A549 (cell line): ENCODE measurements at regions not wholly inside any gene's neighbourhood (a gene's known extent, or its start where the extent isn't known, plus 50 kb on each side); places are given as distances from the start of the nearest gene placed in this dataset.
A peak's percentile ranks its signal among the peaks of the same experiment; 100 is the strongest.

Source experiments
- ATAC-seq, 2 experiments: fragments of 200-7000 bp in 1 of 2; fragments of >200 bp in 1 of 2; cut with Nextera tagmentation in 1 of 2; cut with Tn5 transposase in 1 of 2; 3 replicates each; pipeline versions ENCODE4 v1.8.0 to v1.9.1; 2018 to 2020; ENCODE audit warnings: mild to moderate bottlenecking in 1 of 2, moderate library complexity in 1 of 2
- CTCF ChIA-PET: fragments of 300-600 bp; sonication (Branson Sonifier 250); formaldehyde crosslinking; extraction: SDS; loops from one replicate; lab custom pipeline; 2021; ENCODE audit warnings: antibody characterized with exemption, inconsistent platforms; lab: Yijun Ruan, JAX
- POLR2A ChIA-PET: fragments of 350-600 bp; formaldehyde crosslinking; extraction: SDS; loops from one replicate; lab custom pipeline; 2021; ENCODE audit warnings: antibody characterized with exemption, inconsistent platforms; lab: Yijun Ruan, JAX
- DNase-seq, 2 experiments: peaks; one replicate each; pipeline versions ENCODE4 v3.0.0 to v3.0.0-alpha.2; 2011 to 2016; ENCODE audit warnings: low read depth in 1 of 2, low spot score in 1 of 2
- FAIRE-seq: peaks from 2 replicates; lab custom pipeline; 2011; peaks lifted over from hg19 to GRCh38; lab: Jason Lieb, UNC
- H3K27ac ChIP-seq, 2 experiments: fragments of >200 bp; sonication (Bioruptor Twin); formaldehyde crosslinking; 3 replicates each; pipeline ENCODE4 v1.5.1; 2016 to 2017
- H3K4me1 ChIP-seq: fragments of >200 bp; sonication (Bioruptor Twin); formaldehyde crosslinking; 3 replicates; pipeline ENCODE4 v1.6.1; 2016
- H3K4me2 ChIP-seq: fragments of >200 bp; sonication (Bioruptor Twin); formaldehyde crosslinking; 3 replicates; pipeline ENCODE4 v1.6.1; 2016
- H3K4me3 ChIP-seq: fragments of >200 bp; sonication (Bioruptor Twin); formaldehyde crosslinking; 3 replicates; pipeline ENCODE4 v1.5.1; 2016
- H3K9me3 ChIP-seq: fragments of >200 bp; sonication (Bioruptor Twin); formaldehyde crosslinking; 3 replicates; pipeline ENCODE4 v1.6.1; 2016
- ATOH8 ChIP-seq: fragments of 250-450 bp; sonication (Bioruptor Pico); IDR thresholded peaks from 2 replicates; pipeline ENCODE4 v1.5.0; 2020; ENCODE audit warnings: low read depth, mild to moderate bottlenecking, moderate library complexity
- BHLHE40 ChIP-seq: IDR thresholded peaks from 2 replicates; pipeline ENCODE4 v1.6.1; 2012; ENCODE audit warnings: low read depth, low read length, inconsistent platforms
- CBX2 ChIP-seq: fragments of 200-600 bp; sonication (generic); IDR thresholded peaks from 2 replicates; pipeline ENCODE4 v1.6.1; 2016; ENCODE audit warnings: low read depth, mild to moderate bottlenecking, borderline replicate concordance
- CHD4 ChIP-seq: fragments of 200-600 bp; sonication (generic); IDR thresholded peaks from 2 replicates; pipeline ENCODE4 v1.6.1; 2016; ENCODE audit warnings: antibody characterized with exemption, mild to moderate bottlenecking, borderline replicate concordance
- EHF ChIP-seq: fragments of 250-450 bp; sonication (Bioruptor Pico); IDR thresholded peaks from 2 replicates; pipeline ENCODE4 v1.5.0; 2020; ENCODE audit warnings: mild to moderate bottlenecking
- EP300 ChIP-seq, 2 experiments: fragments of >200 bp; sonication (Bioruptor Twin); formaldehyde crosslinking; IDR thresholded peaks; 2 replicates in 1 of 2; 3 replicates in 1 of 2; pipeline ENCODE4 v1.6.1; 2016 to 2017
- ESRRA ChIP-seq: fragments of 150-350 bp; IDR thresholded peaks from 2 replicates; pipeline ENCODE4 v1.6.1; 2014; ENCODE audit warnings: mild to moderate bottlenecking, low read length, borderline replicate concordance
- GATA3 ChIP-seq: IDR thresholded peaks from 2 replicates; pipeline ENCODE4 v1.6.1; 2012; ENCODE audit warnings: borderline replicate concordance
- HES2 ChIP-seq: fragments of >200 bp; sonication (Bioruptor Twin); formaldehyde crosslinking; IDR thresholded peaks from 2 replicates; pipeline ENCODE4 v1.6.1; 2016
- HEYL ChIP-seq: fragments of 250-450 bp; sonication (Bioruptor Pico); IDR thresholded peaks from 2 replicates; pipeline ENCODE4 v1.8.0; 2021; ENCODE audit warnings: mild to moderate bottlenecking, moderate library complexity
- HMGXB4 ChIP-seq: fragments of 250-450 bp; sonication (Bioruptor Pico); IDR thresholded peaks from 2 replicates; pipeline ENCODE4 v1.5.0; 2021; ENCODE audit warnings: mild to moderate bottlenecking, moderate library complexity, borderline replicate concordance
- JUN ChIP-seq, 2 experiments: fragments of >200 bp; sonication (Bioruptor Twin); formaldehyde crosslinking; IDR thresholded peaks; 2 replicates in 1 of 2; 3 replicates in 1 of 2; pipeline ENCODE4 v1.6.1; 2016 to 2017
- JUNB ChIP-seq: fragments of >200 bp; sonication (Bioruptor Twin); formaldehyde crosslinking; IDR thresholded peaks from 2 replicates; pipeline ENCODE4 v1.6.1; 2016
- KDM1A ChIP-seq: fragments of 200-600 bp; sonication (generic); IDR thresholded peaks from 2 replicates; pipeline ENCODE4 v1.6.1; 2016; ENCODE audit warnings: low read depth, mild to moderate bottlenecking
- MAX ChIP-seq: IDR thresholded peaks from 2 replicates; pipeline ENCODE4 v1.6.1; 2012
- MAZ ChIP-seq: fragments of 150-350 bp; IDR thresholded peaks from 2 replicates; pipeline ENCODE4 v1.6.1; 2014; ENCODE audit warnings: antibody characterized with exemption, low read depth, low read length, borderline replicate concordance
- NFE2L2 ChIP-seq: fragments of 150-350 bp; conservative IDR thresholded peaks from 2 replicates; pipeline ENCODE4 v1.6.1; 2014; ENCODE audit warnings: low read length
- NPAS2 ChIP-seq: fragments of 250-450 bp; sonication (Bioruptor Pico); IDR thresholded peaks from 2 replicates; pipeline ENCODE4 v1.8.0; 2022; ENCODE audit warnings: mild to moderate bottlenecking, moderate library complexity, borderline replicate concordance
- PBX3 ChIP-seq: IDR thresholded peaks from 2 replicates; pipeline ENCODE4 v1.6.1; 2012
- RCOR1 ChIP-seq: fragments of 150-350 bp; IDR thresholded peaks from 2 replicates; pipeline ENCODE4 v1.6.1; 2014; ENCODE audit warnings: antibody characterized with exemption, low read length, low read depth
- RNF2 ChIP-seq: fragments of 200-600 bp; sonication (generic); IDR thresholded peaks from 2 replicates; pipeline ENCODE4 v1.6.1; 2016; ENCODE audit warnings: low read depth, mild to moderate bottlenecking, antibody characterized with exemption, moderate library complexity, borderline replicate concordance
- SREBF2 ChIP-seq: fragments of 450-650 bp; IDR thresholded peaks from 2 replicates; pipeline ENCODE4 v1.6.1; 2014; ENCODE audit warnings: mild to moderate bottlenecking, moderate library complexity
- TFCP2L1 ChIP-seq: fragments of 250-450 bp; sonication (Bioruptor Pico); IDR thresholded peaks from 2 replicates; pipeline ENCODE4 v1.5.0; 2021; ENCODE audit warnings: mild to moderate bottlenecking
- USF2 ChIP-seq: fragments of 450-650 bp; IDR thresholded peaks from 2 replicates; pipeline ENCODE4 v1.6.1; 2014; ENCODE audit warnings: antibody characterized with exemption
- ZSCAN20 ChIP-seq: fragments of 250-450 bp; sonication (Bioruptor Pico); IDR thresholded peaks from 2 replicates; pipeline ENCODE4 v1.8.0; 2022; ENCODE audit warnings: mild to moderate bottlenecking, moderate library complexity
- whole genome bisulfite sequencing: methylation state at CpG from one replicate; pipeline ENCODE4 v1.1.6; 2017; ENCODE audit errors: missing lambda C conversion rate; 5-methylcytosine and 5-hydroxymethylcytosine counted together

- H3K27ac ChIP-seq = no peak overlapping the region
- H3K9me3 ChIP-seq = no peaks in the 10 kb centered on the region
- CTCF ChIA-PET = interaction anchor here (5.1 kb wide), 1 partner anchor 18 kb away, joined by 44 read pairs; no protein-coding TSS in a partner anchor
- ATAC-seq (peak; percentile 69 to 84; a peak in 4 of 6 replicates), FAIRE-seq (no peak), DNase-seq (peak in 1 of 2 experiments; percentile 27)
- no peaks in the 10 kb centered on the region for H3K4me1 ChIP-seq
- H3K4me3 ChIP-seq = no peak overlapping the region
- POLR2A ChIA-PET = no interaction called here
- H3K4me2 ChIP-seq = no peak overlapping the region
- no peak for TF ChIP-seq NPAS2 (CRISPR knock-in tag)
- TF ChIP-seq TFCP2L1 (CRISPR knock-in tag) = no peak
- TF ChIP-seq CBX2 = no peak
- no peak for TF ChIP-seq CHD4
- no peak for TF ChIP-seq EP300 (IDR thresholded peaks at IDR 0.05)
- no peak for TF ChIP-seq PBX3
- TF ChIP-seq GATA3 = no peak
- no peak for TF ChIP-seq BHLHE40
- no peak for TF ChIP-seq ATOH8 (CRISPR knock-in tag)
- no peak for TF ChIP-seq JUN (IDR thresholded peaks at IDR 0.05)
- no peak for TF ChIP-seq RNF2
- TF ChIP-seq KDM1A = no peak
- TF ChIP-seq MAZ = no peak
- no peak for TF ChIP-seq MAX
- no peak for TF ChIP-seq EHF
- TF ChIP-seq RCOR1 = no peak
- TF ChIP-seq HEYL = no peak
- TF ChIP-seq HMGXB4 = no peak
- 4% methylated on average over 4 of the region's 4 CpGs for WGBS
These were observed 74.0 kb downstream of the CMPK2 start for GRCh38 chr2:6791682-6792081.

- no peak for TF ChIP-seq JUNB
- no peak for TF ChIP-seq RNF2
- no peak for TF ChIP-seq HES2
- no peak for TF ChIP-seq SREBF2
- no peak for TF ChIP-seq TFCP2L1 (CRISPR knock-in tag)
- TF ChIP-seq MAX = no peak
- no peak for TF ChIP-seq NFE2L2
- TF ChIP-seq GATA3 = no peak
- no peak for TF ChIP-seq USF2
- no peak for TF ChIP-seq ESRRA
- TF ChIP-seq CHD4 = no peak
- TF ChIP-seq MAZ = no peak
- TF ChIP-seq ZSCAN20 (CRISPR knock-in tag) = no peak
- TF ChIP-seq, all 56 proteins: peak for 0
- H3K4me1 ChIP-seq = no peaks in the 10 kb centered on the region
- ATAC-seq (no peak), FAIRE-seq (no peak), DNase-seq (no peak)
- H3K4me3 ChIP-seq = no peak overlapping the region
- WGBS = 22% methylated on average over 5 of the region's 5 CpGs
- H3K9me3 ChIP-seq = no peaks in the 10 kb centered on the region
- ChIA-PET POLR2A (no interaction called here), CTCF (no interaction called here)
- no peak overlapping the region for H3K27ac ChIP-seq
- no peak overlapping the region for H3K4me2 ChIP-seq
These were observed 72.8 kb downstream of the CMPK2 start for GRCh38 chr2:6792883-6793282.
